ENCODE measurements at regions not wholly inside any gene's neighbourhood (a gene's known extent, or its start where the extent isn't known, plus 50 kb on each side); places are given as distances from the start of the nearest gene placed in this dataset.
"Not testable (repeated sequence)": the region's sequence is repeated elsewhere in the genome, so short reads cannot be mapped to it uniquely, and the experiment has no call there.

GRCh38 chr5:36395947-36396346 is 94.2 kb upstream of the RANBP3L start:
- TF ChIP-seq CTCF (IDR thresholded peaks at IDR 0.05; ENCODE audit: borderline replicate concordance, extremely low read depth, low read length, poor library complexity, severe bottlenecking); EZH2 (IDR thresholded peaks at IDR 0.05; ENCODE audit: borderline replicate concordance, low read depth, low read length, severe bottlenecking): not testable (repeated sequence)
